Type B pancreatic cell (in vitro differentiated cells): ENCODE measurements at regions not wholly inside any gene's neighbourhood (a gene's known extent, or its start where the extent isn't known, plus 50 kb on each side); places are given as distances from the start of the nearest gene placed in this dataset.

Experiments used
- DNase-seq: peaks from one replicate; pipeline ENCODE4 v3.0.0; 2021; ENCODE audit warnings: mixed read lengths; ENCODE audit not compliant: unreplicated experiment; ENCODE audit errors: extremely low spot score
- H3K27ac Mint-ChIP-seq: 2 replicates; pipeline ENCODE4 v1.8.0; 2021; ENCODE audit warnings: mild to moderate bottlenecking, mixed read lengths
- H3K27me3 Mint-ChIP-seq: 2 replicates; pipeline ENCODE4 v1.8.0; 2021; ENCODE audit warnings: mixed read lengths
- H3K36me3 Mint-ChIP-seq: 2 replicates; pipeline ENCODE4 v1.8.0; 2021; ENCODE audit warnings: mixed read lengths
- H3K4me1 Mint-ChIP-seq: one replicate; pipeline ENCODE4 v1.8.0; 2021; ENCODE audit warnings: mixed read lengths; ENCODE audit not compliant: unreplicated experiment
- H3K4me3 Mint-ChIP-seq: 2 replicates; pipeline ENCODE4 v1.8.0; 2021; ENCODE audit warnings: mild to moderate bottlenecking, mixed read lengths
- H3K9me3 Mint-ChIP-seq: 2 replicates; pipeline ENCODE4 v1.8.0; 2021; ENCODE audit warnings: mixed read lengths
- CTCF ChIP-seq: fragments of 200-600 bp; sonication (generic); conservative IDR thresholded peaks from 2 replicates; pipeline ENCODE4 v1.5.0; 2021; ENCODE audit warnings: antibody characterized with exemption, mild to moderate bottlenecking

- no peak for DNase-seq
- no peaks in the 10 kb centered on the region for H3K36me3 Mint-ChIP-seq
- peaks cover 4% of the 10 kb centered on the region for H3K9me3 Mint-ChIP-seq
- no peaks in the 10 kb centered on the region for H3K27me3 Mint-ChIP-seq
- H3K27ac Mint-ChIP-seq, result no peak overlapping the region
- no peak overlapping the region for H3K4me3 Mint-ChIP-seq
- peaks cover 27% of the 10 kb centered on the region for H3K4me1 Mint-ChIP-seq
- no peak for TF ChIP-seq CTCF
Observed at GRCh38 chr3:73294537-73294936, 233.1 kb downstream of the EBLN2 start.

GRCh38 chr3:73295876-73296635, 234.6 kb downstream of the EBLN2 start:
- H3K27ac Mint-ChIP-seq, result no peak overlapping the region
- peaks cover 33% of the 10 kb centered on the region for H3K4me1 Mint-ChIP-seq
- H3K9me3 Mint-ChIP-seq, result peaks cover 4% of the 10 kb centered on the region
- H3K36me3 Mint-ChIP-seq, result no peaks in the 10 kb centered on the region
- TF ChIP-seq CTCF, result no peak
- no peak for DNase-seq
- H3K27me3 Mint-ChIP-seq, result no peaks in the 10 kb centered on the region
- H3K4me3 Mint-ChIP-seq, result peak overlapping the region; percentile 6

GRCh38 chr3:73296859-73297258, 235.4 kb downstream of the EBLN2 start:
- H3K4me1 Mint-ChIP-seq, result peaks cover 33% of the 10 kb centered on the region
- H3K36me3 Mint-ChIP-seq, result no peaks in the 10 kb centered on the region
- no peak overlapping the region for H3K27ac Mint-ChIP-seq
- no peak for TF ChIP-seq CTCF
- peaks cover 4% of the 10 kb centered on the region for H3K9me3 Mint-ChIP-seq
- H3K27me3 Mint-ChIP-seq, result peaks cover 5% of the 10 kb centered on the region
- H3K4me3 Mint-ChIP-seq, result no peak overlapping the region
- no peak for DNase-seq

GRCh38 chr3:73298243-73299183, 237.1 kb downstream of the EBLN2 start:
- TF ChIP-seq CTCF, result no peak
- Mint-ChIP-seq H3K36me3 (no peaks in the 10 kb centered on the region), H3K9me3 (peaks cover 4% of the 10 kb centered on the region), H3K27me3 (peaks cover 11% of the 10 kb centered on the region), H3K4me3 (no peak overlapping the region), H3K27ac (peak overlapping the region; percentile 23), H3K4me1 (peaks cover 25% of the 10 kb centered on the region)
- DNase-seq, result no peak

- peaks cover 25% of the 10 kb centered on the region for H3K4me1 Mint-ChIP-seq
- H3K27ac Mint-ChIP-seq, result no peak overlapping the region
- no peak for DNase-seq
- no peak overlapping the region for H3K4me3 Mint-ChIP-seq
- H3K36me3 Mint-ChIP-seq, result no peaks in the 10 kb centered on the region
- H3K9me3 Mint-ChIP-seq, result peaks cover 4% of the 10 kb centered on the region
- peaks cover 11% of the 10 kb centered on the region for H3K27me3 Mint-ChIP-seq
- no peak for TF ChIP-seq CTCF
Observed at GRCh38 chr3:73299184-73299691, 237.8 kb downstream of the EBLN2 start.
